ENCODE measurements at regions not wholly inside any gene's neighbourhood (a gene's known extent, or its start where the extent isn't known, plus 50 kb on each side); places are given as distances from the start of the nearest gene placed in this dataset.

GRCh38 chr5:93916872-93917271 is 175.5 kb upstream of the POU5F2 start:
- no peaks in the 10 kb centered on the region for H3K79me2 ChIP-seq (ENCODE audit: insufficient read depth, low read depth)
- no peak overlapping the region for H3K4me2 ChIP-seq
- TF ChIP-seq CTCF (conservative IDR thresholded peaks at IDR 0.05; ENCODE audit: low read depth, low read length): no peak
- no peak overlapping the region for H2AFZ ChIP-seq (ENCODE audit: low read depth)
- H3K4me3 ChIP-seq (IDR thresholded peaks at IDR 0.05; ENCODE audit: insufficient read depth, low read depth, low read length): no peak overlapping the region
- no peaks in the 10 kb centered on the region for H4K20me1 ChIP-seq (ENCODE audit: insufficient read depth)
- no peaks in the 10 kb centered on the region for H3K4me1 ChIP-seq (ENCODE audit: low read depth, poor library complexity, severe bottlenecking)
- H3K36me3 ChIP-seq (ENCODE audit: insufficient read depth): no peaks in the 10 kb centered on the region
- no peaks in the 10 kb centered on the region for H3K27me3 ChIP-seq (ENCODE audit: insufficient read depth, low read depth)
- H3K27ac ChIP-seq: no peak overlapping the region
- no peak overlapping the region for H3K9ac ChIP-seq

DNA sequence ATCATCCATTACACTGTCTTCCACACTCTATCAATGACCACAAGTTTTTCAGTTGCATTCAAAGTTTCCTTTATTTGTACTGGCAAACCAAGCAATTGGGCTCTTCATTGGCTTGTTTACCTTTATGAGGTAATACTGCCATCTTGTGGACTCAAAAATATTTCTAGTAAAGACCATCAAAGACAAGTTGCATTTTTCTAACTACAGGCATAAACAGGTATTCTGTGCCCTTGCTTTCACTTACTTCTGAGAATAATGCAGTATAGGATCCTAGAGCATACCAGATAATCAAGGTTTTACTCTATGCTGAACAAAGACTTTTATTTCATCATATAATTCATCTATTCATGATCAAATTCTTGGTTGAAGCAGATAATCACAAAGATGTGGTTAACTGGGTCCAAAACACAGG is 173.7 kb upstream of the POU5F2 start:
- H4K20me1 ChIP-seq (ENCODE audit: insufficient read depth): no peaks in the 10 kb centered on the region
- peak; percentile 75 for TF ChIP-seq CTCF (conservative IDR thresholded peaks at IDR 0.05; ENCODE audit: low read depth, low read length)
- no peaks in the 10 kb centered on the region for H3K79me2 ChIP-seq (ENCODE audit: insufficient read depth, low read depth)
- no peaks in the 10 kb centered on the region for H3K27me3 ChIP-seq (ENCODE audit: insufficient read depth, low read depth)
- no peak overlapping the region for H3K9ac ChIP-seq
- no peak overlapping the region for H2AFZ ChIP-seq (ENCODE audit: low read depth)
- H3K4me1 ChIP-seq (ENCODE audit: low read depth, poor library complexity, severe bottlenecking): no peaks in the 10 kb centered on the region
- no peak overlapping the region for H3K4me2 ChIP-seq
- H3K27ac ChIP-seq: no peak overlapping the region
- H3K4me3 ChIP-seq (IDR thresholded peaks at IDR 0.05; ENCODE audit: insufficient read depth, low read depth, low read length): no peak overlapping the region
- H3K36me3 ChIP-seq (ENCODE audit: insufficient read depth): no peaks in the 10 kb centered on the region

DNA sequence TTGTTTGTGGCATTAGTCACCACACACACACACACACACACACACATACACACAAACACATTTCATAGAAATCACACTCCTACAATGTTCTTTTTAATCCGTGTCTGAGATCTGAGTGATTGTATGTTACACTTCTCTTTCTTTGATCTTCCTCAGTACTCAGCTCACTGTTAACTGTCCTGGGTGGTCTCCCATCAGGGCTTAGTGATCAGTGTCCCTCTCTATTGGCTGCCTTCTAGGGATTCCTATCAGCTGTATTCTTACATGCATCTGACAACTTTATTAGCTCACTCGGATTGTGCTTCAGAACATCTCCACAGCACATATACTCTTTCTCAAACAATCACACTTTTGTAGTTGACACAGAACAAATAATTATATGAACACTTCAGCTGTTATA is 170.2 kb upstream of the POU5F2 start:
- H3K36me3 ChIP-seq (ENCODE audit: insufficient read depth): no peaks in the 10 kb centered on the region
- no peak overlapping the region for H2AFZ ChIP-seq (ENCODE audit: low read depth)
- TF ChIP-seq CTCF (conservative IDR thresholded peaks at IDR 0.05; ENCODE audit: low read depth, low read length): no peak
- no peaks in the 10 kb centered on the region for H3K27me3 ChIP-seq (ENCODE audit: insufficient read depth, low read depth)
- no peak overlapping the region for H3K4me3 ChIP-seq (IDR thresholded peaks at IDR 0.05; ENCODE audit: insufficient read depth, low read depth, low read length)
- H3K9ac ChIP-seq: no peak overlapping the region
- no peaks in the 10 kb centered on the region for H3K4me1 ChIP-seq (ENCODE audit: low read depth, poor library complexity, severe bottlenecking)
- H3K79me2 ChIP-seq (ENCODE audit: insufficient read depth, low read depth): no peaks in the 10 kb centered on the region
- H3K4me2 ChIP-seq: no peak overlapping the region
- H3K27ac ChIP-seq: no peak overlapping the region
- no peaks in the 10 kb centered on the region for H4K20me1 ChIP-seq (ENCODE audit: insufficient read depth)

- Histone ChIP-seq H3K4me3 (IDR thresholded peaks at IDR 0.05; ENCODE audit: insufficient read depth, low read depth, low read length) (no peak overlapping the region), H4K20me1 (ENCODE audit: insufficient read depth) (no peaks in the 10 kb centered on the region), H3K4me1 (ENCODE audit: low read depth, poor library complexity, severe bottlenecking) (no peaks in the 10 kb centered on the region), H2AFZ (ENCODE audit: low read depth) (no peak overlapping the region), H3K4me2 (no peak overlapping the region), H3K27ac (no peak overlapping the region), H3K9ac (no peak overlapping the region), H3K36me3 (ENCODE audit: insufficient read depth) (no peaks in the 10 kb centered on the region), H3K27me3 (ENCODE audit: insufficient read depth, low read depth) (no peaks in the 10 kb centered on the region), H3K79me2 (ENCODE audit: insufficient read depth, low read depth) (no peaks in the 10 kb centered on the region)
- 0 out of 2 replicates have a peak, but pooled peaks have one; percentile 27 for TF ChIP-seq CTCF (conservative IDR thresholded peaks at IDR 0.05; ENCODE audit: low read depth, low read length)
Observed at GRCh38 chr5:93909356-93909755, 168.0 kb upstream of the POU5F2 start.
